ENCODE measurements at regions not wholly inside any gene's neighbourhood (a gene's known extent, or its start where the extent isn't known, plus 50 kb on each side); places are given as distances from the start of the nearest gene placed in this dataset.

DNA sequence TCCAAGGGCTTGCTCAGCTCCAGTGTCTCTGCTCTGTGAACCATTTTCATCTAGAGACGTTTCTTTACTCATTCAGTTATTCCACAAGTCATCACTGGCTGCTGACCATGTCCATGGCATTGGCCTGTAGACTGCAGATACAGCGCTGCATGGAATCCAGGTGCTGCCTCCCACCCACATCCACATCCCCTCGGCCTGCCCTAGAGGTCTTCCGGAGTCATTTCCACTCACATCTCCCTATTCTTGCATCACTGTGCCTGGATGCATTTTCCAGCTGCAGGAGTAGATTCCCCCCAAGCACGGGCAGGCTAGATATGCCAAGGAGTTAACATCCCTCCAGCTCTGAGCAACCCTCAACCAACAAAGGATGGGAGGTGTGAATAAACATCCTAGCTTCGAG lies 68.9 kb downstream of the CHST1 start:
- TF ChIP-seq, protein P1, sequence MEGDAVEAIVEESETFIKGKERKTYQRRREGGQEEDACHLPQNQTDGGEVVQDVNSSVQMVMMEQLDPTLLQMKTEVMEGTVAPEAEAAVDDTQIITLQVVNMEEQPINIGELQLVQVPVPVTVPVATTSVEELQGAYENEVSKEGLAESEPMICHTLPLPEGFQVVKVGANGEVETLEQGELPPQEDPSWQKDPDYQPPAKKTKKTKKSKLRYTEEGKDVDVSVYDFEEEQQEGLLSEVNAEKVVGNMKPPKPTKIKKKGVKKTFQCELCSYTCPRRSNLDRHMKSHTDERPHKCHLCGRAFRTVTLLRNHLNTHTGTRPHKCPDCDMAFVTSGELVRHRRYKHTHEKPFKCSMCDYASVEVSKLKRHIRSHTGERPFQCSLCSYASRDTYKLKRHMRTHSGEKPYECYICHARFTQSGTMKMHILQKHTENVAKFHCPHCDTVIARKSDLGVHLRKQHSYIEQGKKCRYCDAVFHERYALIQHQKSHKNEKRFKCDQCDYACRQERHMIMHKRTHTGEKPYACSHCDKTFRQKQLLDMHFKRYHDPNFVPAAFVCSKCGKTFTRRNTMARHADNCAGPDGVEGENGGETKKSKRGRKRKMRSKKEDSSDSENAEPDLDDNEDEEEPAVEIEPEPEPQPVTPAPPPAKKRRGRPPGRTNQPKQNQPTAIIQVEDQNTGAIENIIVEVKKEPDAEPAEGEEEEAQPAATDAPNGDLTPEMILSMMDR (IDR thresholded peaks at IDR 0.05): no peak
- TF ChIP-seq POLR2AphosphoS5 (IDR thresholded peaks at IDR 0.05; ENCODE audit: insufficient read depth in 1 of 2, low read depth in 1 of 2) (no peak), POLR2A (IDR thresholded peaks at IDR 0.05) (no peak)

All from vagina (tissue), 2 donors.